ENCODE measurements at regions not wholly inside any gene's neighbourhood (a gene's known extent, or its start where the extent isn't known, plus 50 kb on each side); places are given as distances from the start of the nearest gene placed in this dataset.

DNA sequence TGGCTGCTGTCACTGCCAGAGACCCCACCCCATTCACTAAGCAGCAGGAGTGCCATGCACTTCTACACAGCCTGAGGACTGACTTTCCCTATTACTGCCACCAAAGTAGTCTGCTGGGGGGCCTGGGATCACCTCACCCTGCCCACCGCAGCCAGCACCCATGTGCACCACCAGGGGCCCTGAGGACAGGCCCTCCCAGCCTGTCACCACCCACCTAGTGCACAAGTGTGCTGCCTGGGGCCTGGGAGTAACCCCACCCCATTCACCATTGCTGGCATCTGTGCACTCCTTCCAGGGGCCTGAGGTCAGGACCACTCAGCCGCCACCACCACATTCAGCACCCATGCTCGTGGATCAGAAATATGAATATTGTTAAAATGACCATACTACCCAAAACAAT is 247.8 kb upstream of the NCKAP5 start:
- no peak overlapping the region for H3K4me3 ChIP-seq (ENCODE audit: control insufficient read depth, low read depth, low read length)
- TF ChIP-seq, protein P1, sequence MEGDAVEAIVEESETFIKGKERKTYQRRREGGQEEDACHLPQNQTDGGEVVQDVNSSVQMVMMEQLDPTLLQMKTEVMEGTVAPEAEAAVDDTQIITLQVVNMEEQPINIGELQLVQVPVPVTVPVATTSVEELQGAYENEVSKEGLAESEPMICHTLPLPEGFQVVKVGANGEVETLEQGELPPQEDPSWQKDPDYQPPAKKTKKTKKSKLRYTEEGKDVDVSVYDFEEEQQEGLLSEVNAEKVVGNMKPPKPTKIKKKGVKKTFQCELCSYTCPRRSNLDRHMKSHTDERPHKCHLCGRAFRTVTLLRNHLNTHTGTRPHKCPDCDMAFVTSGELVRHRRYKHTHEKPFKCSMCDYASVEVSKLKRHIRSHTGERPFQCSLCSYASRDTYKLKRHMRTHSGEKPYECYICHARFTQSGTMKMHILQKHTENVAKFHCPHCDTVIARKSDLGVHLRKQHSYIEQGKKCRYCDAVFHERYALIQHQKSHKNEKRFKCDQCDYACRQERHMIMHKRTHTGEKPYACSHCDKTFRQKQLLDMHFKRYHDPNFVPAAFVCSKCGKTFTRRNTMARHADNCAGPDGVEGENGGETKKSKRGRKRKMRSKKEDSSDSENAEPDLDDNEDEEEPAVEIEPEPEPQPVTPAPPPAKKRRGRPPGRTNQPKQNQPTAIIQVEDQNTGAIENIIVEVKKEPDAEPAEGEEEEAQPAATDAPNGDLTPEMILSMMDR (IDR thresholded peaks at IDR 0.05; ENCODE audit: control insufficient read depth, insufficient read depth, low read depth, low read length, missing control alignments) = no peak
- DNase-seq (ENCODE audit: low read depth) = no peak

- TF ChIP-seq, protein P1 (IDR thresholded peaks at IDR 0.05; ENCODE audit: control insufficient read depth, insufficient read depth, low read depth, low read length, missing control alignments) = no peak
- DNase-seq (ENCODE audit: low read depth) = peak; percentile 96
- H3K4me3 ChIP-seq (ENCODE audit: control insufficient read depth, low read depth, low read length) = no peak overlapping the region
Measured at GRCh38 chr2:133817680-133818566, 249.7 kb upstream of the NCKAP5 start.

DNA sequence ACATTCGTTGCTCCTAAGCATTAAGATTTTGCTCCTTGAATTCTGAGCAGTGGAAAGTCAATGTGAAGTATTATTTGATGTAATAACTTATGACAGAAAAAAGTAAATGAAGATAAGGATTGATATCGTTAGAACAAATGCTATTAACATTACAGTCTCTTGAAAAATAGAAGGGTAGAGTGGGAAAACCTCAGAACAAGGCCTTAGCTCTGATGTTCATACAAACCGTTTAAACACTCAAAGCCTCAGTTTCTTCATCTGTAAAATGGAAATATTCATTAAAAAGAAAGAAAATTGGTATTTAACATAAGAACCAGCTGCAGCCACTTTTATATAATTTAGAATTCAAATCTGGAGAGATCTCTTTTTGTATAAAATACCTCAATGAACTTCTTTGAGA is 250.4 kb upstream of the NCKAP5 start:
- DNase-seq (ENCODE audit: low read depth) = no peak
- TF ChIP-seq, protein P1 (IDR thresholded peaks at IDR 0.05; ENCODE audit: control insufficient read depth, insufficient read depth, low read depth, low read length, missing control alignments) = no peak
- H3K4me3 ChIP-seq (ENCODE audit: control insufficient read depth, low read depth, low read length) = no peak overlapping the region

GRCh38 chr2:133819906-133820305 is 251.6 kb upstream of the NCKAP5 start:
- DNase-seq (ENCODE audit: low read depth) = no peak
- TF ChIP-seq, protein P1 (IDR thresholded peaks at IDR 0.05; ENCODE audit: control insufficient read depth, insufficient read depth, low read depth, low read length, missing control alignments) = no peak
- no peak overlapping the region for H3K4me3 ChIP-seq (ENCODE audit: control insufficient read depth, low read depth, low read length)

DNA sequence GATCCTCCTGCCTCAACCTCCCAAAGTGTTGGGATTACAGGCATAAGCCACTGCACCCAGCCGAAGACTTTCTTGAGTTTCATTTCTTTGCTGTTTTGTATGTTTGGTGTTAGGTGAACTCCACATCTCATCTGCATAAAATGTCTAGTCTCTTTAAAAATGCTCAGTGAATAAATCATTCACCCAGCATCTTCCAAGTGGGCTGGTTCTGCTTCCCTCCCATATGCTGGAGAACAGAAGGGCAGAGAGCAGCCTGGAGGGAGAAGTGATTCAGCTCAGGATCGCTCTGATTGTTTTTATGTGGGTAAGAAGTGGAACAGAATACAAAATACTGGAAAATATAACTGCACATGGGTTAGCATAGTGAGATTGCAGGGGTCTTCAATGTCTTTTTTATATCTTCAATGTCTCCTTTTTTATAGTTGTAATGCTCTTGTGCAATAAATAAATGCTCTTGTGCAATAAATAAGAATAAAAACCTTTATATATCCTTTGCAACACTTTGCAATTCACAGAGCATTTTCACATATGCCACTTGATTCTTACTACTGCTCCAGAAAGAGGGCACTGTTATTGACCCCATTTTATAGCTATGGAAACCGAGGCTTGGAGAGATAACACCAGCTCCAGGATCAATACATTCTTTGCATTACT is 253.0 kb upstream of the NCKAP5 start:
- no peak overlapping the region for H3K4me3 ChIP-seq (ENCODE audit: control insufficient read depth, low read depth, low read length)
- peak; percentile 46 for DNase-seq (ENCODE audit: low read depth)
- TF ChIP-seq, protein P1 (IDR thresholded peaks at IDR 0.05; ENCODE audit: control insufficient read depth, insufficient read depth, low read depth, low read length, missing control alignments) = no peak

- TF ChIP-seq, protein P1 (IDR thresholded peaks at IDR 0.05; ENCODE audit: control insufficient read depth, insufficient read depth, low read depth, low read length, missing control alignments) = no peak
- H3K4me3 ChIP-seq (ENCODE audit: control insufficient read depth, low read depth, low read length) = no peak overlapping the region
- DNase-seq (ENCODE audit: low read depth) = no peak
Measured at GRCh38 chr2:133822517-133823225, 254.4 kb upstream of the NCKAP5 start.

All from AG09309 (cell line).